Tibial nerve (tissue), 4 donors: ENCODE measurements at regions not wholly inside any gene's neighbourhood (a gene's known extent, or its start where the extent isn't known, plus 50 kb on each side); places are given as distances from the start of the nearest gene placed in this dataset.

Source experiments
- EP300 ChIP-seq, 2 donors: sonication (generic); formaldehyde crosslinking; IDR thresholded peaks; one replicate each; pipeline ENCODE4 v1.6.1; 2017; ENCODE audit warnings: antibody characterized with exemption in 2 of 2, mild to moderate bottlenecking in 1 of 2
- POLR2A ChIP-seq, 2 donors: fragments of 450-650 bp; IDR thresholded peaks; one replicate each; pipeline ENCODE4 v1.6.1; 2017; ENCODE audit warnings: antibody characterized with exemption in 2 of 2, mild to moderate bottlenecking in 2 of 2, moderate library complexity in 2 of 2
- TF ChIP-seq, protein P1 (sequence below), 5 experiments: fragments of 200-600 bp in 3 of 5; fragments of 450-650 bp in 2 of 5; sonication (generic) in 3 of 5; IDR thresholded peaks; one replicate each; pipeline ENCODE4 v1.5.1; 2016 to 2019; ENCODE audit warnings: antibody characterized with exemption in 5 of 5, mild to moderate bottlenecking in 3 of 5, moderate library complexity in 2 of 5

DNA sequence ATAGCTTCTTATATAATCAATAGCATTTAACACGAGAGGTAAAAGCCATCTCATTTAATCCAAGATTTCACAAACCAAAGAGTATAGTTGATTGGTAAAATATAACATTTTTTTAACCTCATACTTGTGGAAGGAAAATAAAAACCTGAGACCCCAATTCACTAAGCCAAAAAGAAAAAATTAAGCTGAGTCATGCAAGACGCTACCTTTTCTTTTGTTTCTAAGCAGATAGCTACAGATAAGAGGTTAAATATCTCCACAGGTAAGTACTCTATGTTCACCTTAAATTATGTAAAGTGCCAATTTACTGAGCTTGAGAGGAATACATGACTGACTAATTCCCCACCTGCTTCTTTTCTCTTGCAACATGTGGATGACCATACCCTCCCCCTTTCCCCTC, 656.4 kb downstream of the MECOM start:
- no peak for TF ChIP-seq POLR2A (IDR thresholded peaks at IDR 0.05)
- TF ChIP-seq, protein P1, sequence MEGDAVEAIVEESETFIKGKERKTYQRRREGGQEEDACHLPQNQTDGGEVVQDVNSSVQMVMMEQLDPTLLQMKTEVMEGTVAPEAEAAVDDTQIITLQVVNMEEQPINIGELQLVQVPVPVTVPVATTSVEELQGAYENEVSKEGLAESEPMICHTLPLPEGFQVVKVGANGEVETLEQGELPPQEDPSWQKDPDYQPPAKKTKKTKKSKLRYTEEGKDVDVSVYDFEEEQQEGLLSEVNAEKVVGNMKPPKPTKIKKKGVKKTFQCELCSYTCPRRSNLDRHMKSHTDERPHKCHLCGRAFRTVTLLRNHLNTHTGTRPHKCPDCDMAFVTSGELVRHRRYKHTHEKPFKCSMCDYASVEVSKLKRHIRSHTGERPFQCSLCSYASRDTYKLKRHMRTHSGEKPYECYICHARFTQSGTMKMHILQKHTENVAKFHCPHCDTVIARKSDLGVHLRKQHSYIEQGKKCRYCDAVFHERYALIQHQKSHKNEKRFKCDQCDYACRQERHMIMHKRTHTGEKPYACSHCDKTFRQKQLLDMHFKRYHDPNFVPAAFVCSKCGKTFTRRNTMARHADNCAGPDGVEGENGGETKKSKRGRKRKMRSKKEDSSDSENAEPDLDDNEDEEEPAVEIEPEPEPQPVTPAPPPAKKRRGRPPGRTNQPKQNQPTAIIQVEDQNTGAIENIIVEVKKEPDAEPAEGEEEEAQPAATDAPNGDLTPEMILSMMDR (IDR thresholded peaks at IDR 0.05): no peak
- no peak for TF ChIP-seq EP300 (IDR thresholded peaks at IDR 0.05)
